ENCODE measurements at regions not wholly inside any gene's neighbourhood (a gene's known extent, or its start where the extent isn't known, plus 50 kb on each side); places are given as distances from the start of the nearest gene placed in this dataset.

DNA sequence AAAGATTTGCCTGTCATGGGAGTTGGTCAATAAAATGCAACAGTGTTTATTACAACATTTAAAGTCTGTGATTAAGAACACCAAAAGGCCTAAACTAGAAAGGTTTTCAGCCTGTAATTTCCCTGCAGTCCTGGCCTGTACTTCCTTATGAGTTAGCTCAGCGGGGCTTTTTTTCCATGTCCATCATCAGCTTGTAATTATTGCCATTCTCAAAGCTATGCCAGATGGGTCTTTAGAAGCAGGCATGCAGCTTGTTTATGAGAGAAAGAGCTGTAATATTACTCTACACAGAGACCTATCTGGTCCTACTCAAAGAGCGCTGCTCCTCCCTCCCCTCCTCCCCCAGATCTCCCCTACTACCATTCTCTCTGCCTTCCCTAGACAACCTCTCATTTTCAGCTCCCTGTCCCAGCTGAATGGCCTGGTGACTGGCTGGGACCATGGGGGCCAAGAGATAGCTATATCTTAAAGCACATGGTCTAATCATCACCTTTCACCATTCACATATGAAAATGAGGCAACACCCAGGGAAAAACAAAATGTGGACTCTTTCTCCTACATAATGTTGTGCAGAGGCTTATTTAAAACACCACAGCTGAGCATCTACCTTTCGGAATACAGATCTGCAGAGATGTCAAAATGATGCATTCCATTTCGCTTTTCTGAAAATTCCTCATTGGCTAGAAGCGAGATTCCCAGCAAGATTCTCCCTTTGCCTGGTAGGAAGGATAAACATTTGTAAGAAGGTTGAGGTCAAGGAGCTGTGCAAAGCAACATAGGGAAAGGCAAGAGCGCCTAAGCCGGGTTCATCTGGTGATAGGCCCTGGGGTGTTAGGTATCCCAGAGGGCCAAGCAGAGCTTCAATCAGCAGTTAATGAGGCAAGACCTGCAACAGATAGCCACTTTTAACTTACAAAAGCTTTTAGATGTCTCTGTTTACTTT, 209.7 kb upstream of the CDKN3 start:
- ChIA-PET CTCF (interaction anchor here in 1 of 2 donors (1.8 kb wide), 1 partner anchor 13 kb away, joined by 4 read pairs; no protein-coding TSS in a partner anchor), POLR2A (no interaction called here)
- H3K4me1 Mint-ChIP-seq, result peaks cover 0 to 5% (median 4%) of the 10 kb centered on the region in 3 donors
- Histone ChIP-seq H3K4me3 (ENCODE audit: control insufficient read depth in 1 of 2, extremely low read depth in 1 of 2, low read length in 1 of 2) (no peak overlapping the region), H3K27me3 (replicated peaks in 1 of 2; ENCODE audit: control insufficient read depth in 2 of 2, extremely low read depth in 1 of 2, insufficient read depth in 2 of 2, low read length in 1 of 2) (peaks cover 0 to 4% of the 10 kb centered on the region in 2 experiments), H3K27ac (ENCODE audit: low read length) (no peak overlapping the region), H3K4me1 (ENCODE audit: control insufficient read depth in 1 of 2, extremely low read depth in 1 of 2, insufficient read depth in 2 of 2, low read length in 2 of 2) (no peaks in the 10 kb centered on the region), H3K9me3 (no peaks in the 10 kb centered on the region), H3K36me3 (ENCODE audit: control insufficient read depth in 2 of 2, extremely low read depth in 1 of 2, insufficient read depth in 1 of 2, low read length in 1 of 2) (no peaks in the 10 kb centered on the region)
- DNase-seq, result no peak
- ATAC-seq (replicated peaks in 1 of 4), result no peak
- H3K27ac Mint-ChIP-seq, result no peak overlapping the region
- 91% methylated on average over 6 of the region's 7 CpGs for WGBS (ENCODE audit: insufficient coverage)
- no peaks in the 10 kb centered on the region for H3K9me3 Mint-ChIP-seq
- peaks cover 0 to 9% of the 10 kb centered on the region in 2 donors for H3K27me3 Mint-ChIP-seq
- H3K36me3 Mint-ChIP-seq, result no peaks in the 10 kb centered on the region
- no peak overlapping the region for H3K4me3 Mint-ChIP-seq

DNA sequence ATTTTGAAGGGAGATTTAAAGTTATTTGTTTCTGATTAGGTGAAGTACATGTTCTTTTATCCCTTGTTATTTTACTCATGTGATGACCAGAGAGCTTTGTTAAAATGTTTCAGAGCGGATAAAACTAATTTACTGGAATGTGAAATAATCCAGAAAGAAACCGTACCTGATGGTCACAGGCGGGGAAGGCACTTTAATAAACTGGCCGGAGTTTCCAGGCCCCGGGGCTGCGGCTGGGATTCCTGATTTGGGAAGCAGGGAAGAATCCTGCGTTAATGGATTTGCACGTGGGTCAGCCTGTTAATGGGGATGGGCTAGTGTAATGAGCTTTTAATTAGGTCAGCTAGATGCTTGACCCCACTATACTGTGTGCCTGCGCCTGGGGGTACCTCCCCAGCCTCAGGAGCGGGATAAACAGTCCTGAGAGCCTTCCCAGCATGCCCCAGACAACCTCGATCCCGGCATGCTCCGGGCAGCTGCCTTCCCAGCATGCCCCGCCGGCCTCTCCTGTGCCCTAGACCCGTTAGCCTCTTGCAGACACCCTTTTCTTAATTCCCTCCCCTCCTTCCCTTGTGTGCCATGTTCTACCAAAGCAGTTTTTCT, 208.6 kb upstream of the CDKN3 start:
- H3K4me3 Mint-ChIP-seq, result no peak overlapping the region
- CTCF ChIA-PET, result no interaction called here
- peaks cover 0 to 4% of the 10 kb centered on the region in 2 experiments for H3K27me3 ChIP-seq (replicated peaks in 1 of 2; ENCODE audit: control insufficient read depth in 2 of 2, extremely low read depth in 1 of 2, insufficient read depth in 2 of 2, low read length in 1 of 2)

DNA sequence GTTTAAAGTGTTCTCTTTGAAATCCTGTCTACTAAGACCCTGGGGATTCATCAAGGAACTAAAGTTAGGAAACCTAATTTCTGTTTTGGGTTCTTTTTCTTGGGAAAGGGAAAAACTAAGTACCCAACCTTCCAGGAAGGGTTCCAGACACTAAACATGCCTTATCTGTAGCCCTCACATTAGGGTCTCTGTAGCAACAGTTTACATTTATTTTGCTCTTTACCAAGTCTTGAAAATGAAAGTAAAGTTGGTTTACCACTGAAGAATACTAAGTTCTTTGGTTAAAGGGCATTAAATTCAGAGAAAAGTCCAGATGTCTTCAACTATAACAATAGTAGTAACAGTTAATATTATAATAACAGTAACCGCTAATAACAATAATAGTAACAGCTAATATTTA, 207.5 kb upstream of the CDKN3 start:
- no peak overlapping the region for H3K27ac ChIP-seq (ENCODE audit: low read length)
- Mint-ChIP-seq H3K27me3 (peaks cover 0 to 4% of the 10 kb centered on the region in 2 donors), H3K36me3 (no peaks in the 10 kb centered on the region), H3K4me1 (peaks cover 0 to 5% (median 4%) of the 10 kb centered on the region in 3 donors), H3K9me3 (no peaks in the 10 kb centered on the region), H3K27ac (no peak overlapping the region), H3K4me3 (no peak overlapping the region)
- H3K36me3 ChIP-seq (ENCODE audit: control insufficient read depth in 2 of 2, extremely low read depth in 1 of 2, insufficient read depth in 1 of 2, low read length in 1 of 2), result no peaks in the 10 kb centered on the region
- H3K4me1 ChIP-seq (ENCODE audit: control insufficient read depth in 1 of 2, extremely low read depth in 1 of 2, insufficient read depth in 2 of 2, low read length in 2 of 2), result no peaks in the 10 kb centered on the region
- H3K4me3 ChIP-seq (ENCODE audit: control insufficient read depth in 1 of 2, extremely low read depth in 1 of 2, low read length in 1 of 2), result no peak overlapping the region
- ChIA-PET CTCF (no interaction called here), POLR2A (no interaction called here)
- no peak for ATAC-seq (replicated peaks in 1 of 4)
- peaks cover 0 to 4% of the 10 kb centered on the region in 2 experiments for H3K27me3 ChIP-seq (replicated peaks in 1 of 2; ENCODE audit: control insufficient read depth in 2 of 2, extremely low read depth in 1 of 2, insufficient read depth in 2 of 2, low read length in 1 of 2)
- WGBS (ENCODE audit: insufficient coverage), result no CpG with 5 or more reads among the region's 1 CpG
- no peaks in the 10 kb centered on the region for H3K9me3 ChIP-seq
- no peak for DNase-seq

More for the DNA sequence above, 208.6 kb upstream of the CDKN3 start:
- no peaks in the 10 kb centered on the region for H3K9me3 ChIP-seq
- no peaks in the 10 kb centered on the region for H3K4me1 ChIP-seq (ENCODE audit: control insufficient read depth in 1 of 2, extremely low read depth in 1 of 2, insufficient read depth in 2 of 2, low read length in 2 of 2)
- Mint-ChIP-seq H3K4me1 (peaks cover 0 to 5% (median 4%) of the 10 kb centered on the region in 3 donors), H3K27me3 (peaks cover 0 to 4% of the 10 kb centered on the region in 2 donors), H3K9me3 (no peaks in the 10 kb centered on the region), H3K36me3 (no peaks in the 10 kb centered on the region), H3K27ac (no peak overlapping the region)
- H3K27ac ChIP-seq (ENCODE audit: low read length), result no peak overlapping the region
- POLR2A ChIA-PET, result no interaction called here
- no peak overlapping the region for H3K4me3 ChIP-seq (ENCODE audit: control insufficient read depth in 1 of 2, extremely low read depth in 1 of 2, low read length in 1 of 2)
- no peaks in the 10 kb centered on the region for H3K36me3 ChIP-seq (ENCODE audit: control insufficient read depth in 2 of 2, extremely low read depth in 1 of 2, insufficient read depth in 1 of 2, low read length in 1 of 2)
- DNase-seq (no peak), ATAC-seq (replicated peaks in 1 of 4) (no peak)
- 88% methylated on average over 6 of the region's 16 CpGs for WGBS (ENCODE audit: insufficient coverage)

DNA sequence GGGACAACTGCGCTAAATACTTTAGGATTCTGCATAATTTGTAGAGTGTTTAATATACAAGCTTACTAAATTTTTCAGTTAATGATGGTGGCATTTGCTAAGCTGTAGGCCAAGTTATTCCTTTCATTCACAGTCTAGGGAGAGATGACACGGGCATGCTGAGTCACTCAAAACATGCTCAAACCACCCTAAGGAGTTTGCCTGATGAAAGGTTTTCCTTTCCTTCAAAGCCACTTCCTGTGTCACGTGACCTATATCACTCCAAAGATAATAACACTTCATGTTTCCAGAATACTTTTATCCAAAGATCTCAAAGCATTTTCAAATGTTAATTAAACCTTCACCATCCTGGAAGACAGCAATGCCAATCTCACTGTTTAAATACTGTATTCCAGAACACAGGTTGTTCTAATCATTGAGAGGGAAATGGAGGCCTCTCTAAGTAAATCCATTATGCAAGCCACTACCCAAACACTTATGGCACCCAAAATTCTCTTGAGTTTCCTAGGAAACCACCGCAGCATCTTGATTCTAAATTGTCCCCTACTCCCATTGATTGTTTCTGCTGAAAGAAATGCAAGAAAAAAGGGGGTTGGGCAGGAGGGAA, 207.0 kb upstream of the CDKN3 start:
- H3K4me3 ChIP-seq (ENCODE audit: control insufficient read depth in 1 of 2, extremely low read depth in 1 of 2, low read length in 1 of 2), result no peak overlapping the region
- Mint-ChIP-seq H3K4me1 (peaks cover 0 to 5% (median 4%) of the 10 kb centered on the region in 3 donors), H3K36me3 (no peaks in the 10 kb centered on the region), H3K9me3 (no peaks in the 10 kb centered on the region), H3K27me3 (peaks cover 0 to 4% of the 10 kb centered on the region in 2 donors), H3K27ac (no peak overlapping the region), H3K4me3 (no peak overlapping the region)
- CTCF ChIA-PET, result interaction anchor here in 1 of 2 donors (0.7 kb wide), 1 partner anchor 15 kb away, joined by 9 read pairs; no protein-coding TSS in a partner anchor
- no peak overlapping the region for H3K27ac ChIP-seq (ENCODE audit: low read length)
- peaks cover 0 to 4% of the 10 kb centered on the region in 2 experiments for H3K27me3 ChIP-seq (replicated peaks in 1 of 2; ENCODE audit: control insufficient read depth in 2 of 2, extremely low read depth in 1 of 2, insufficient read depth in 2 of 2, low read length in 1 of 2)
- POLR2A ChIA-PET, result no interaction called here
- H3K4me1 ChIP-seq (ENCODE audit: control insufficient read depth in 1 of 2, extremely low read depth in 1 of 2, insufficient read depth in 2 of 2, low read length in 2 of 2), result no peaks in the 10 kb centered on the region
- no peaks in the 10 kb centered on the region for H3K36me3 ChIP-seq (ENCODE audit: control insufficient read depth in 2 of 2, extremely low read depth in 1 of 2, insufficient read depth in 1 of 2, low read length in 1 of 2)
- ATAC-seq (replicated peaks in 1 of 4) (no peak), DNase-seq (no peak)
- H3K9me3 ChIP-seq, result no peaks in the 10 kb centered on the region
- 0% methylated on average over 1 of the region's 4 CpGs for WGBS (ENCODE audit: insufficient coverage)

DNA sequence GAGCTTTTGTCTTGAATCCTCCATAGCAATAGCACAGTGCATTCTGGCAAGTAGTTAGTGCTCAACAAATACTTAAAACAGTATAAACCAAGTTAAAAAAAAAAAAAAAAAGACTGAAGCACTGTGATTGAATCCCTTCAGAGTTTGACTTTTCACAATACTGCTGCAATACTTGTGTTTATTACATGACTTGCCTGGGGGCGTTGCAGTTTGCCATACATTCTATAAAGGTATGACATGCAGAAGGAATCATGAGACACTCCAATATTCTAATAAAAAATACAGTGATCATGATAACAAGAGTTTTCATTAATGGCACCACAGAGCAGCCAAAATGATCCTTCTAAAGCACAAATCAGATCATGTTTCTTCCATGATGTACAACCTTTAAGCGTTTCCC, 205.0 kb upstream of the CDKN3 start:
- DNase-seq (no peak), ATAC-seq (replicated peaks in 1 of 4) (no peak)
- H3K27me3 ChIP-seq (replicated peaks in 1 of 2; ENCODE audit: control insufficient read depth in 2 of 2, extremely low read depth in 1 of 2, insufficient read depth in 2 of 2, low read length in 1 of 2), result peaks cover 0 to 4% of the 10 kb centered on the region in 2 experiments
- WGBS (ENCODE audit: insufficient coverage), result 92% methylated on average over 1 of the region's 2 CpGs
- CTCF ChIA-PET, result interaction anchor here in 1 of 2 donors (0.7 kb wide), 1 partner anchor 535 kb away, joined by 3 read pairs; no protein-coding TSS in a partner anchor
- Mint-ChIP-seq H3K36me3 (no peaks in the 10 kb centered on the region), H3K27me3 (peaks cover 0 to 8% of the 10 kb centered on the region in 2 donors), H3K4me3 (no peak overlapping the region), H3K27ac (no peak overlapping the region), H3K4me1 (peaks cover 0 to 5% (median 4%) of the 10 kb centered on the region in 3 donors), H3K9me3 (no peaks in the 10 kb centered on the region)
- H3K4me3 ChIP-seq (ENCODE audit: control insufficient read depth in 1 of 2, extremely low read depth in 1 of 2, low read length in 1 of 2), result no peak overlapping the region
- H3K36me3 ChIP-seq (ENCODE audit: control insufficient read depth in 2 of 2, extremely low read depth in 1 of 2, insufficient read depth in 1 of 2, low read length in 1 of 2), result no peaks in the 10 kb centered on the region
- POLR2A ChIA-PET, result no interaction called here
- H3K9me3 ChIP-seq, result no peaks in the 10 kb centered on the region
- H3K27ac ChIP-seq (ENCODE audit: low read length), result no peak overlapping the region
- H3K4me1 ChIP-seq (ENCODE audit: control insufficient read depth in 1 of 2, extremely low read depth in 1 of 2, insufficient read depth in 2 of 2, low read length in 2 of 2), result no peaks in the 10 kb centered on the region

DNA sequence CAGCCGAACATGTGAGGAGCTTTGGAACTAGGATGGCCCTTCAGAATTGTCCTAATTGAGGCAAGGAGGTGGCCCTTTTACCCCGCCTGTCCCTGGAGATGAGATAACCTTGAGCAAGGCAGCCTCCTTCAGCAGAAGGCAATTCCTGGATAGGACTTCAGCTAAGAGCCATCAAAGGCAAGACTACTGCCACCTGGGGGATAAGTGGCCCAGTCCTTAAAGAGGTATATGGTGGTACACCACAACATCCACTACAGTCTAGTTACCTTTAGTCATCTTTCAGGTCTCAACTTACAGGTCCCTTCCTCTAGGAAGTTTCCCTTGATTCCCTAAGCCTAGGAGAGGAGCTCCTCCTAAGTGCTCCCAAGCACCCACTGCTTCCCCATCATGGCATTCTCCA, 204.2 kb upstream of the CDKN3 start:
- Mint-ChIP-seq H3K36me3 (no peaks in the 10 kb centered on the region), H3K4me1 (peaks cover 0 to 5% (median 4%) of the 10 kb centered on the region in 3 donors), H3K27me3 (peaks cover 0 to 8% of the 10 kb centered on the region in 2 donors), H3K27ac (no peak overlapping the region), H3K9me3 (peaks cover 0 to 4% (median 0%) of the 10 kb centered on the region in 3 donors), H3K4me3 (no peak overlapping the region)
- Histone ChIP-seq H3K27ac (ENCODE audit: low read length) (no peak overlapping the region), H3K9me3 (no peaks in the 10 kb centered on the region), H3K4me1 (ENCODE audit: control insufficient read depth in 1 of 2, extremely low read depth in 1 of 2, insufficient read depth in 2 of 2, low read length in 2 of 2) (no peaks in the 10 kb centered on the region), H3K27me3 (replicated peaks in 1 of 2; ENCODE audit: control insufficient read depth in 2 of 2, extremely low read depth in 1 of 2, insufficient read depth in 2 of 2, low read length in 1 of 2) (peaks cover 0 to 4% of the 10 kb centered on the region in 2 experiments), H3K36me3 (ENCODE audit: control insufficient read depth in 2 of 2, extremely low read depth in 1 of 2, insufficient read depth in 1 of 2, low read length in 1 of 2) (no peaks in the 10 kb centered on the region), H3K4me3 (ENCODE audit: control insufficient read depth in 1 of 2, extremely low read depth in 1 of 2, low read length in 1 of 2) (no peak overlapping the region)
- ChIA-PET CTCF (no interaction called here), POLR2A (no interaction called here)
- WGBS (ENCODE audit: insufficient coverage), result 75% methylated on average over 2 of the region's 2 CpGs
- DNase-seq (no peak), ATAC-seq (replicated peaks in 1 of 4) (no peak)
